ENCODE measurements at regions not wholly inside any gene's neighbourhood (a gene's known extent, or its start where the extent isn't known, plus 50 kb on each side); places are given as distances from the start of the nearest gene placed in this dataset.

DNA sequence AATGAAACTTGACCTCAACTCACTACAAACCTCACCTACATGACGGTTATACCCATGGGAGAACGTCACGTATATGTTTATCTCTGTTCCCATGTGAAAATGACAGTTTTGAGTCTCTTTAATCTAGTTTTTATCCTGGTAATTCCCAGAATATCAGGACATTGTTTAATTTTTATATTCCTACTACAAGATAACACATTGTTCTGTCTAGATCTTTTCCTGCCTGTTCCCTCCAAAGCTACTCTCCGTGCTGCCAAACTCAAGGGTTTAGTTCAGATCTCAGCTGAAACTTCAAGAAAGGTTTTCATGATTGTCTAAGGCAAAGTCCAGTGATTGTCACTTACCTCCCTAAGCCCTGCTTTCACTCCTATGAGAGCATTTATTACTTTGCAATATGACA lies 1159.4 kb upstream of the SEMA6A start:
- Histone ChIP-seq H3K36me3 (ENCODE audit: control insufficient read depth in 2 of 2, insufficient read depth in 2 of 2, low read length in 1 of 2) (no peaks in the 10 kb centered on the region), H4K20me1 (ENCODE audit: control insufficient read depth, insufficient read depth) (no peaks in the 10 kb centered on the region), H3K79me2 (ENCODE audit: control insufficient read depth, insufficient read depth, low read length) (no peaks in the 10 kb centered on the region), H3K4me3 (no peak overlapping the region), H3K9ac (ENCODE audit: control insufficient read depth, insufficient read depth, low read length) (no peak overlapping the region), H3K27ac (ENCODE audit: control insufficient read depth, insufficient read depth) (no peak overlapping the region), H3K9me3 (replicated peaks; ENCODE audit: control insufficient read depth, insufficient read depth, low read length) (no peaks in the 10 kb centered on the region), H2AFZ (ENCODE audit: control insufficient read depth, low read depth, low read length) (no peak overlapping the region), H3K4me2 (ENCODE audit: control insufficient read depth, insufficient read depth) (no peak overlapping the region), H3K27me3 (replicated peaks in 1 of 2; ENCODE audit: control insufficient read depth in 2 of 2, insufficient read depth in 2 of 2, low read length in 1 of 2) (no peaks in the 10 kb centered on the region), H3K4me1 (ENCODE audit: control insufficient read depth, insufficient read depth, low read length) (no peaks in the 10 kb centered on the region)
- intact Hi-C loops (cut with micrococcal nuclease; ENCODE audit: unreplicated experiment), result no loop called here
- FAIRE-seq, result no peak
- CTCF ChIA-PET, result interaction anchor here (0.6 kb wide), 1 partner anchor 363 kb away, joined by 3 read pairs; no protein-coding TSS in a partner anchor
- no peak for ATAC-seq
- SMC1A ChIA-PET (ENCODE audit: uncharacterized antibody, unreplicated experiment), result no interaction called here
- WGBS (ENCODE audit: insufficient coverage, insufficient replicate concordance, low lambda C conversion rate, missing lambda C conversion rate), result 2% methylated on average over 4 of the region's 4 CpGs
- no TSS peak for BruUV-seq (replicated peaks)
- POLR2A ChIA-PET, result no interaction called here
- RAD21 ChIA-PET (ENCODE audit: unreplicated experiment), result no interaction called here
- in situ Hi-C loops (cut with MboI), result no loop called here
- DNase-seq (ENCODE audit: low read depth, low spot score), result no peak
- TF ChIP-seq, protein P1, sequence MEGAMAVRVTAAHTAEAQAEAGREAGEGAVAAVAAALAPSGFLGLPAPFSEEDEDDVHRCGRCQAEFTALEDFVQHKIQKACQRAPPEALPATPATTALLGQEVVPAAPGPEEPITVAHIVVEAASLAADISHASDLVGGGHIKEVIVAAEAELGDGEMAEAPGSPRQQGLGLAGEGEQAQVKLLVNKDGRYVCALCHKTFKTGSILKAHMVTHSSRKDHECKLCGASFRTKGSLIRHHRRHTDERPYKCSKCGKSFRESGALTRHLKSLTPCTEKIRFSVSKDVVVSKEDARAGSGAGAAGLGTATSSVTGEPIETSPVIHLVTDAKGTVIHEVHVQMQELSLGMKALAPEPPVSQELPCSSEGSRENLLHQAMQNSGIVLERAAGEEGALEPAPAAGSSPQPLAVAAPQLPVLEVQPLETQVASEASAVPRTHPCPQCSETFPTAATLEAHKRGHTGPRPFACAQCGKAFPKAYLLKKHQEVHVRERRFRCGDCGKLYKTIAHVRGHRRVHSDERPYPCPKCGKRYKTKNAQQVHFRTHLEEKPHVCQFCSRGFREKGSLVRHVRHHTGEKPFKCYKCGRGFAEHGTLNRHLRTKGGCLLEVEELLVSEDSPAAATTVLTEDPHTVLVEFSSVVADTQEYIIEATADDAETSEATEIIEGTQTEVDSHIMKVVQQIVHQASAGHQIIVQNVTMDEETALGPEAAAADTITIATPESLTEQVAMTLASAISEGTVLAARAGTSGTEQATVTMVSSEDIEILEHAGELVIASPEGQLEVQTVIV (IDR thresholded peaks at IDR 0.05; ENCODE audit: borderline replicate concordance, partially characterized antibody), result no peak
- TF ChIP-seq, protein P2, sequence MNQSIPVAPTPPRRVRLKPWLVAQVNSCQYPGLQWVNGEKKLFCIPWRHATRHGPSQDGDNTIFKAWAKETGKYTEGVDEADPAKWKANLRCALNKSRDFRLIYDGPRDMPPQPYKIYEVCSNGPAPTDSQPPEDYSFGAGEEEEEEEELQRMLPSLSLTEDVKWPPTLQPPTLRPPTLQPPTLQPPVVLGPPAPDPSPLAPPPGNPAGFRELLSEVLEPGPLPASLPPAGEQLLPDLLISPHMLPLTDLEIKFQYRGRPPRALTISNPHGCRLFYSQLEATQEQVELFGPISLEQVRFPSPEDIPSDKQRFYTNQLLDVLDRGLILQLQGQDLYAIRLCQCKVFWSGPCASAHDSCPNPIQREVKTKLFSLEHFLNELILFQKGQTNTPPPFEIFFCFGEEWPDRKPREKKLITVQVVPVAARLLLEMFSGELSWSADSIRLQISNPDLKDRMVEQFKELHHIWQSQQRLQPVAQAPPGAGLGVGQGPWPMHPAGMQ (IDR thresholded peaks at IDR 0.05; ENCODE audit: borderline replicate concordance), result no peak
- no peak for TF ChIP-seq SPI1 (IDR thresholded peaks at IDR 0.05; ENCODE audit: borderline replicate concordance, insufficient read depth, low read depth, low read length)
- TF ChIP-seq POU2F2 (IDR thresholded peaks at IDR 0.05; ENCODE audit: borderline replicate concordance, low read depth, low read length), result no peak
- no peak for TF ChIP-seq SREBF1 (IDR thresholded peaks at IDR 0.05; ENCODE audit: low read length)
- TF ChIP-seq, protein P3, sequence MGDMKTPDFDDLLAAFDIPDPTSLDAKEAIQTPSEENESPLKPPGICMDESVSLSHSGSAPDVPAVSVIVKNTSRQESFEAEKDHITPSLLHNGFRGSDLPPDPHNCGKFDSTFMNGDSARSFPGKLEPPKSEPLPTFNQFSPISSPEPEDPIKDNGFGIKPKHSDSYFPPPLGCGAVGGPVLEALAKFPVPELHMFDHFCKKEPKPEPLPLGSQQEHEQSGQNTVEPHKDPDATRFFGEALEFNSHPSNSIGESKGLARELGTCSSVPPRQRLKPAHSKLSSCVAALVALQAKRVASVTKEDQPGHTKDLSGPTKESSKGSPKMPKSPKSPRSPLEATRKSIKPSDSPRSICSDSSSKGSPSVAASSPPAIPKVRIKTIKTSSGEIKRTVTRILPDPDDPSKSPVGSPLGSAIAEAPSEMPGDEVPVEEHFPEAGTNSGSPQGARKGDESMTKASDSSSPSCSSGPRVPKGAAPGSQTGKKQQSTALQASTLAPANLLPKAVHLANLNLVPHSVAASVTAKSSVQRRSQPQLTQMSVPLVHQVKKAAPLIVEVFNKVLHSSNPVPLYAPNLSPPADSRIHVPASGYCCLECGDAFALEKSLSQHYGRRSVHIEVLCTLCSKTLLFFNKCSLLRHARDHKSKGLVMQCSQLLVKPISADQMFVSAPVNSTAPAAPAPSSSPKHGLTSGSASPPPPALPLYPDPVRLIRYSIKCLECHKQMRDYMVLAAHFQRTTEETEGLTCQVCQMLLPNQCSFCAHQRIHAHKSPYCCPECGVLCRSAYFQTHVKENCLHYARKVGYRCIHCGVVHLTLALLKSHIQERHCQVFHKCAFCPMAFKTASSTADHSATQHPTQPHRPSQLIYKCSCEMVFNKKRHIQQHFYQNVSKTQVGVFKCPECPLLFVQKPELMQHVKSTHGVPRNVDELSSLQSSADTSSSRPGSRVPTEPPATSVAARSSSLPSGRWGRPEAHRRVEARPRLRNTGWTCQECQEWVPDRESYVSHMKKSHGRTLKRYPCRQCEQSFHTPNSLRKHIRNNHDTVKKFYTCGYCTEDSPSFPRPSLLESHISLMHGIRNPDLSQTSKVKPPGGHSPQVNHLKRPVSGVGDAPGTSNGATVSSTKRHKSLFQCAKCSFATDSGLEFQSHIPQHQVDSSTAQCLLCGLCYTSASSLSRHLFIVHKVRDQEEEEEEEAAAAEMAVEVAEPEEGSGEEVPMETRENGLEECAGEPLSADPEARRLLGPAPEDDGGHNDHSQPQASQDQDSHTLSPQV (IDR thresholded peaks at IDR 0.05), result no peak
- TF ChIP-seq, protein P4, sequence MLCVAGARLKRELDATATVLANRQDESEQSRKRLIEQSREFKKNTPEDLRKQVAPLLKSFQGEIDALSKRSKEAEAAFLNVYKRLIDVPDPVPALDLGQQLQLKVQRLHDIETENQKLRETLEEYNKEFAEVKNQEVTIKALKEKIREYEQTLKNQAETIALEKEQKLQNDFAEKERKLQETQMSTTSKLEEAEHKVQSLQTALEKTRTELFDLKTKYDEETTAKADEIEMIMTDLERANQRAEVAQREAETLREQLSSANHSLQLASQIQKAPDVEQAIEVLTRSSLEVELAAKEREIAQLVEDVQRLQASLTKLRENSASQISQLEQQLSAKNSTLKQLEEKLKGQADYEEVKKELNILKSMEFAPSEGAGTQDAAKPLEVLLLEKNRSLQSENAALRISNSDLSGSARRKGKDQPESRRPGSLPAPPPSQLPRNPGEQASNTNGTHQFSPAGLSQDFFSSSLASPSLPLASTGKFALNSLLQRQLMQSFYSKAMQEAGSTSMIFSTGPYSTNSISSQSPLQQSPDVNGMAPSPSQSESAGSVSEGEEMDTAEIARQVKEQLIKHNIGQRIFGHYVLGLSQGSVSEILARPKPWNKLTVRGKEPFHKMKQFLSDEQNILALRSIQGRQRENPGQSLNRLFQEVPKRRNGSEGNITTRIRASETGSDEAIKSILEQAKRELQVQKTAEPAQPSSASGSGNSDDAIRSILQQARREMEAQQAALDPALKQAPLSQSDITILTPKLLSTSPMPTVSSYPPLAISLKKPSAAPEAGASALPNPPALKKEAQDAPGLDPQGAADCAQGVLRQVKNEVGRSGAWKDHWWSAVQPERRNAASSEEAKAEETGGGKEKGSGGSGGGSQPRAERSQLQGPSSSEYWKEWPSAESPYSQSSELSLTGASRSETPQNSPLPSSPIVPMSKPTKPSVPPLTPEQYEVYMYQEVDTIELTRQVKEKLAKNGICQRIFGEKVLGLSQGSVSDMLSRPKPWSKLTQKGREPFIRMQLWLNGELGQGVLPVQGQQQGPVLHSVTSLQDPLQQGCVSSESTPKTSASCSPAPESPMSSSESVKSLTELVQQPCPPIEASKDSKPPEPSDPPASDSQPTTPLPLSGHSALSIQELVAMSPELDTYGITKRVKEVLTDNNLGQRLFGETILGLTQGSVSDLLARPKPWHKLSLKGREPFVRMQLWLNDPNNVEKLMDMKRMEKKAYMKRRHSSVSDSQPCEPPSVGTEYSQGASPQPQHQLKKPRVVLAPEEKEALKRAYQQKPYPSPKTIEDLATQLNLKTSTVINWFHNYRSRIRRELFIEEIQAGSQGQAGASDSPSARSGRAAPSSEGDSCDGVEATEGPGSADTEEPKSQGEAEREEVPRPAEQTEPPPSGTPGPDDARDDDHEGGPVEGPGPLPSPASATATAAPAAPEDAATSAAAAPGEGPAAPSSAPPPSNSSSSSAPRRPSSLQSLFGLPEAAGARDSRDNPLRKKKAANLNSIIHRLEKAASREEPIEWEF (IDR thresholded peaks at IDR 0.05; ENCODE audit: insufficient replicate concordance, low read depth, low read length), result no peak
- TF ChIP-seq ETV6 (conservative IDR thresholded peaks at IDR 0.05 in 1 of 2, IDR thresholded peaks at IDR 0.05 in 1 of 2; ENCODE audit: borderline replicate concordance in 1 of 2, low read depth in 1 of 2), result no peak
- no peak for TF ChIP-seq FOXK2 (IDR thresholded peaks at IDR 0.05)
- TF ChIP-seq HDAC6 (IDR thresholded peaks at IDR 0.05; ENCODE audit: unreplicated experiment), result no peak
- TF ChIP-seq DPF2 (IDR thresholded peaks at IDR 0.05), result no peak

Data from GM12878 (cell line).